ENCODE measurements at regions not wholly inside any gene's neighbourhood (a gene's known extent, or its start where the extent isn't known, plus 50 kb on each side); places are given as distances from the start of the nearest gene placed in this dataset.

- no peak overlapping the region for H3K27ac ChIP-seq (ENCODE audit: insufficient read depth, low read length)
- H3K4ac ChIP-seq (ENCODE audit: low read depth, low read length), result no peak overlapping the region
- TF ChIP-seq CEBPB (IDR thresholded peaks at IDR 0.05; ENCODE audit: low read depth, low read length) (no peak), RFX5 (IDR thresholded peaks at IDR 0.05; ENCODE audit: low read depth, low read length) (no peak), MXI1 (IDR thresholded peaks at IDR 0.05; ENCODE audit: borderline replicate concordance, low read depth, low read length) (no peak), RCOR1 (IDR thresholded peaks at IDR 0.05; ENCODE audit: insufficient replicate concordance, low read length) (no peak), SMC3 (IDR thresholded peaks at IDR 0.05; ENCODE audit: low read depth, low read length) (no peak), BHLHE40 (IDR thresholded peaks at IDR 0.05; ENCODE audit: low read depth, low read length) (no peak), NFE2L2 (IDR thresholded peaks at IDR 0.05; ENCODE audit: low read depth, low read length) (no peak), MAFK (IDR thresholded peaks at IDR 0.05; ENCODE audit: low read depth, low read length) (no peak), USF2 (IDR thresholded peaks at IDR 0.05; ENCODE audit: low read depth, low read length) (no peak), CTCF (conservative IDR thresholded peaks at IDR 0.05; ENCODE audit: low read depth, low read length) (no peak), MAZ (IDR thresholded peaks at IDR 0.05; ENCODE audit: borderline replicate concordance, low read depth, low read length) (no peak), FOS (IDR thresholded peaks at IDR 0.05; ENCODE audit: low read depth, low read length) (no peak), POLR2A (IDR thresholded peaks at IDR 0.05; ENCODE audit: low read depth, low read length) (no peak), RAD21 (IDR thresholded peaks at IDR 0.05; ENCODE audit: low read length) (no peak), ELK1 (IDR thresholded peaks at IDR 0.05; ENCODE audit: borderline replicate concordance, low read depth, low read length) (no peak), CHD1 (IDR thresholded peaks at IDR 0.05; ENCODE audit: low read depth, low read length) (no peak)
- H3K27me3 ChIP-seq (ENCODE audit: control insufficient read depth, insufficient read depth, low read length), result peaks cover 9% of the 10 kb centered on the region
- H2BK120ac ChIP-seq (ENCODE audit: low read depth, low read length), result no peak overlapping the region
- H3K14ac ChIP-seq (replicated peaks; ENCODE audit: low read depth, low read length), result no peak overlapping the region
- no peak for ATAC-seq (ENCODE audit: low read depth)
- WGBS, 2 experiments (ENCODE audit: extremely low coverage in 2 of 2, insufficient read length in 1 of 2), result 60% methylated on average over 3 of the region's 16 CpGs; no CpG with 5 or more reads in 1 of the 2 experiments
- peaks cover 9% of the 10 kb centered on the region; the same call in 1 of the 2 replicates for H3K9me1 ChIP-seq (ENCODE audit: insufficient read depth, low read length)
- no peak overlapping the region for H3K9ac ChIP-seq (ENCODE audit: low read depth, low read length)
- H2BK5ac ChIP-seq (ENCODE audit: low read depth, low read length, poor library complexity, severe bottlenecking), result no peak overlapping the region
- no peak overlapping the region; the same call in 1 of the 2 replicates for H3K18ac ChIP-seq (ENCODE audit: low read depth, low read length)
- no peak overlapping the region for H3K4me3 ChIP-seq (ENCODE audit: insufficient read depth, low read depth, low read length)
- CTCF ChIA-PET, result interaction anchor here (1.1 kb wide), 1 partner anchor 31 kb away, joined by 3 read pairs; no protein-coding TSS in a partner anchor
- no peak for DNase-seq
- H4K91ac ChIP-seq (ENCODE audit: insufficient read depth, low read depth, low read length), result no peak overlapping the region
- no peak overlapping the region for H4K8ac ChIP-seq (ENCODE audit: low read depth in 2 of 2, low read length in 2 of 2)
- no peaks in the 10 kb centered on the region; the same call in 1 of the 2 replicates for H3K4me1 ChIP-seq (ENCODE audit: control insufficient read depth, insufficient read depth, low read length)
- H4K5ac ChIP-seq (ENCODE audit: low read depth, low read length), result no peak overlapping the region
- in situ Hi-C loops (cut with MboI; ENCODE audit: low sequenced_read_pairs) (no loop called here), intact Hi-C loops (cut with micrococcal nuclease) (no loop called here), dilution Hi-C loops (cut with HindIII; ENCODE audit: low sequenced_read_pairs, unreplicated experiment) (no loop called here)
- BruUV-seq (replicated peaks), result no TSS peak
- no peak overlapping the region for H2AK9ac ChIP-seq (replicated peaks; ENCODE audit: low read depth, low read length, poor library complexity)
- POLR2A ChIA-PET (ENCODE audit: unreplicated experiment), result no interaction called here
- H2BK20ac ChIP-seq (ENCODE audit: low read depth, low read length), result no peak overlapping the region
- H2BK15ac ChIP-seq (ENCODE audit: low read depth, low read length), result no peak overlapping the region
- no peaks in the 10 kb centered on the region for H3K79me1 ChIP-seq (ENCODE audit: low read depth in 1 of 2, low read length in 2 of 2)
- H4K20me1 ChIP-seq (ENCODE audit: insufficient read depth, low read length), result no peaks in the 10 kb centered on the region
- no peak overlapping the region for H3K56ac ChIP-seq (ENCODE audit: extremely low read depth, insufficient read depth, low read length)
- no peaks in the 10 kb centered on the region for H3K36me3 ChIP-seq (ENCODE audit: control insufficient read depth, insufficient read depth, low read length)
- no peak overlapping the region for H3K4me2 ChIP-seq (ENCODE audit: low read depth, low read length)
- peak overlapping the region; percentile 67 for H2AFZ ChIP-seq (replicated peaks; ENCODE audit: low read length, poor library complexity)
- H3K23ac ChIP-seq (ENCODE audit: low read depth, low read length), result no peak overlapping the region
- H3K9me3 ChIP-seq (ENCODE audit: control insufficient read depth, insufficient read depth, low read length), result no peaks in the 10 kb centered on the region
- no peak overlapping the region for H2AK5ac ChIP-seq (ENCODE audit: low read depth, low read length)
Observed at GRCh38 chr9:86807367-86807976, 139.8 kb downstream of the GAS1 start.
